ENCODE measurements at regions not wholly inside any gene's neighbourhood (a gene's known extent, or its start where the extent isn't known, plus 50 kb on each side); places are given as distances from the start of the nearest gene placed in this dataset.

DNA sequence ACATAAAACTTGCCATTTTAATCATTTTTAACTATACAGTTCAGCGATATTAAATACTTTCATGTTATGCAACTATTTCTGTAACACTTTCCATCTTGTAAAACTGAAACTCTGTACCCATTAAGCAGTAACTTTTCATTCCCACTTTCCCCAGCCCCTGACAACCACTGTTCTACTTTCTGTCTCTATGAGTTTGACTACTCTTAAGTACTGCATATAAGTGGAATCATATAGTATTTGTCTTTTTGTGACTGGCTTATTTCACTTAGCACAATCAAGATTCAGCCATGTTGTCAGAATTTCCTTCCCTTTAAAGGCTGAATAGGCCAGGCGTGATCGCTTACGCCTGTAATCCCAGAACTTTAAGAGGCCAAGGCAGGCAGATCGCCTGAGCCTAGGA is 56.2 kb downstream of the ARHGAP35 start:
- TF ChIP-seq MYC (IDR thresholded peaks at IDR 0.05; ENCODE audit: borderline replicate concordance, low read length) (no peak), KDM1A (IDR thresholded peaks at IDR 0.05; ENCODE audit: low read depth) (no peak), POLR2A (IDR thresholded peaks at IDR 0.05; ENCODE audit: low read length) (no peak), BHLHE40 (IDR thresholded peaks at IDR 0.05; ENCODE audit: low read depth, low read length) (no peak), ESRRA (IDR thresholded peaks at IDR 0.05; ENCODE audit: borderline replicate concordance, low read length) (no peak), RCOR1 (IDR thresholded peaks at IDR 0.05; ENCODE audit: low read depth, low read length) (no peak), ZFP36 (IDR thresholded peaks at IDR 0.05; ENCODE audit: borderline replicate concordance, partially characterized antibody) (no peak), RFX5 (IDR thresholded peaks at IDR 0.05) (no peak), JUNB (IDR thresholded peaks at IDR 0.05) (no peak), HOXA7 (CRISPR knock-in tag; IDR thresholded peaks at IDR 0.05) (no peak)
- TF ChIP-seq, protein P1, sequence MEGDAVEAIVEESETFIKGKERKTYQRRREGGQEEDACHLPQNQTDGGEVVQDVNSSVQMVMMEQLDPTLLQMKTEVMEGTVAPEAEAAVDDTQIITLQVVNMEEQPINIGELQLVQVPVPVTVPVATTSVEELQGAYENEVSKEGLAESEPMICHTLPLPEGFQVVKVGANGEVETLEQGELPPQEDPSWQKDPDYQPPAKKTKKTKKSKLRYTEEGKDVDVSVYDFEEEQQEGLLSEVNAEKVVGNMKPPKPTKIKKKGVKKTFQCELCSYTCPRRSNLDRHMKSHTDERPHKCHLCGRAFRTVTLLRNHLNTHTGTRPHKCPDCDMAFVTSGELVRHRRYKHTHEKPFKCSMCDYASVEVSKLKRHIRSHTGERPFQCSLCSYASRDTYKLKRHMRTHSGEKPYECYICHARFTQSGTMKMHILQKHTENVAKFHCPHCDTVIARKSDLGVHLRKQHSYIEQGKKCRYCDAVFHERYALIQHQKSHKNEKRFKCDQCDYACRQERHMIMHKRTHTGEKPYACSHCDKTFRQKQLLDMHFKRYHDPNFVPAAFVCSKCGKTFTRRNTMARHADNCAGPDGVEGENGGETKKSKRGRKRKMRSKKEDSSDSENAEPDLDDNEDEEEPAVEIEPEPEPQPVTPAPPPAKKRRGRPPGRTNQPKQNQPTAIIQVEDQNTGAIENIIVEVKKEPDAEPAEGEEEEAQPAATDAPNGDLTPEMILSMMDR (IDR thresholded peaks at IDR 0.05): no peak
- TF ChIP-seq, protein P2, sequence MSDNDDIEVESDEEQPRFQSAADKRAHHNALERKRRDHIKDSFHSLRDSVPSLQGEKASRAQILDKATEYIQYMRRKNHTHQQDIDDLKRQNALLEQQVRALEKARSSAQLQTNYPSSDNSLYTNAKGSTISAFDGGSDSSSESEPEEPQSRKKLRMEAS (IDR thresholded peaks at IDR 0.05): no peak
- TF ChIP-seq, protein P3, sequence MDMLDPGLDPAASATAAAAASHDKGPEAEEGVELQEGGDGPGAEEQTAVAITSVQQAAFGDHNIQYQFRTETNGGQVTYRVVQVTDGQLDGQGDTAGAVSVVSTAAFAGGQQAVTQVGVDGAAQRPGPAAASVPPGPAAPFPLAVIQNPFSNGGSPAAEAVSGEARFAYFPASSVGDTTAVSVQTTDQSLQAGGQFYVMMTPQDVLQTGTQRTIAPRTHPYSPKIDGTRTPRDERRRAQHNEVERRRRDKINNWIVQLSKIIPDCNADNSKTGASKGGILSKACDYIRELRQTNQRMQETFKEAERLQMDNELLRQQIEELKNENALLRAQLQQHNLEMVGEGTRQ (IDR thresholded peaks at IDR 0.05): no peak

Data from A549 (cell line).